GM03348 (cell line): ENCODE measurements at regions not wholly inside any gene's neighbourhood (a gene's known extent, or its start where the extent isn't known, plus 50 kb on each side); places are given as distances from the start of the nearest gene placed in this dataset.

Experiments used
- DNase-seq: peaks from one replicate; pipeline ENCODE4 v3.0.0; 2012; ENCODE audit warnings: low spot score

GRCh38 chr4:123266221-123266620 is 130.4 kb upstream of the SPRY1 start:
- DNase-seq, result no peak

- DNase-seq, result no peak
These were observed 117.8 kb upstream of the SPRY1 start for GRCh38 chr4:123278755-123279154.

DNA sequence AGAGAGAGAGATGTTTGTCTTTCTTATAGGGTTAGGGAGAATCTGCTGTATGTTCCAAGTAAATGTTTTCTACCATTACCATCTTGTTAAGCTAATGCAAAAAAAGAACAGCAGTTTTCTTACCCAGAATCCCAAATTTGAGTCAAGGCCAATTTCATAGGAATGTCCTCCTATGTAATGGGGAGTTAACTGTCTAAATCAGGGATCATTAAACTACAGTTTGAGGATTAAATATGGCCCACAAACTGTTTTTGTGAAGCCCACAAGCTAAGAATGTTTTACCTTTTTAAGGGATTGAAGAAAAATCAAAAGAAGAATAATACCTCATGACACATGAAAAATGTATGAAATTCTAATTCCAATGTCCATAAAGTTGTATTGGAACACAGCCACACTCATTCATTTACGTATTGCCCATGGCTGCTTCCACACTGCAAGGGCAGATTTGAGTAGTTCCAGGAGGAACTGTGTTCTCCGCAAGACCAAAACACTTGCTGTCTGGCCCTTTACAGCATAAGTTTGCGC is 113.2 kb upstream of the SPRY1 start:
- no peak for DNase-seq

DNA sequence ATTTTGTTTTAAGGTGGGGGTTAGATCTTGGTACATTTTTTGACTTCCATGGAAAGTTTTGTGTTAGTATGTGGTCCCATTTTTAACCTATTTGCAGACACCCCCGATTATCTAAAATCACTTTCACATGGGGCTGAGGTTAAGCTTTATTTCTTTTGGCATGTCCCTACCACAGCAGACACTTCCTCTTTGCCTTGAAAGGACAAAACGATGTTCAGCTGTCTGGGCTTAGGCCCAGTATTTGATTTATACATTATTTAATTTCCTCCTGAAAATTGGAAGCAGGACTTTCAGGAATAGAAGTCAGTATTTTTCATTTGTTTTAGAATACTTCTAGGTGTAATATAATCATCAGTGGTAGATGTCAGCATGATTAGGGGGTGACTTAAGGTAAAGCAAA is 112.4 kb upstream of the SPRY1 start:
- peak; percentile 17 for DNase-seq

DNA sequence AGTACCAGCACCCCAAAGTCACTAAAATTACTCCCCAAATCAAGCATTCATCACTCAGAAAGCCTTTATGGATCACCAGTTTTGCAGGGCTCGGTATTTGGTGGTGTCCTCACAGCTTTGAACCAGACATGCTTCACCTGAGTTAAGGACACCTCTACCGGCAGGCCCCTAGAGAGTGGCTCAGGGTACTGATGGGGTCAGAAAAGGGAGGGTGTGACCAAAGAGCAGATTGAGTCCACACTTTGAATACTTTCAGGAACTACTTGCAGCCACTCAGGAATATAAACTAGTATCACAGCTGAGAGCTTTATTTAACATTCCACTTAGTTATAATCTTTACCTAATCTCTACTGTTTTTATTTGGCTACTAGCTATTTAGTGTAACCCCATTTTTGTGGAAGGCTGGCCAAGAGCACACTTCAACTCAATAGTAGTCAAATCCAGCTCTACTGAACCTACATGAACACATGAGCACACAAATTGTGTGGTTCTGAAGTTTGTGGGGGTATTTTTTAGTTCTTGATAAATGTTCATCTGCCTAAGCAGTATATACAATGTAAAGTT is 109.6 kb upstream of the SPRY1 start:
- DNase-seq, result no peak

GRCh38 chr4:123288309-123289025 is 108.1 kb upstream of the SPRY1 start:
- no peak for DNase-seq

DNA sequence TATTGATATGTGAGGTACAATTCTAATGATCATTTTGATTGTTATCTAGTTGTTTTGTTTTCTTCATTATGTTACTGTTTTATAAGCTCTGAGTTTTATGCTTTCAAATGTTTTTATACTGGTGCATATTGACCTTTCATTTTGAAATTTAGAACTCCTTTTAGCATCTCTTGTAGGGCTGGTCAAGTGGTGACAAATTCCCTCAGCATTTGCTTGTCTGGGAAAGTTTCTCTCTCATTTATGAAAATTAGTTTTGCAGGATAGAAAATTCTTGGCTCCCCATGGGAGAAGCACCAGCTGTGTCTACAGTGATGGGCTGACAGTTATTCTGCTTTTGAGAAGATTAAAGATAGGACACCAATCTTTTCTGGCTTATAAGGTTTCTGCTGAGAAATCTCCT is 105.3 kb upstream of the SPRY1 start:
- no peak for DNase-seq

DNA sequence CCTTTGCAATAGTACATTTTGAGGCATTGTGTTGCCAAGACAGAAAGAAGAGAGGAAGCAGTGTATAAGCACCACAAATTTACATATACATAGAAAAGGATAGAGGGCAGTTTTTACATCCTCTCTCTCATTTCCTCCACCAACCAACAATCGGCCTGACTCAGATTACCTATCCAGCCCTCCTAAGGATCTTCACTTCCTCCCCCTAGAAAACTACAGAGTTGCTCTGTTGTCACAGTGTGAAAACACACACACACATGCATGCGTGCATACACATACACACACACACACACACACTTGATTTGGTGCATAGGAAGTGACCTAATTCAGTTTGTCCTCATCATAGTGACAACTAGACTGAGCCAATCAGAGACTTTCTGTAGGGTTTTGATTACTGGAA is 98.8 kb upstream of the SPRY1 start:
- DNase-seq, result no peak

DNA sequence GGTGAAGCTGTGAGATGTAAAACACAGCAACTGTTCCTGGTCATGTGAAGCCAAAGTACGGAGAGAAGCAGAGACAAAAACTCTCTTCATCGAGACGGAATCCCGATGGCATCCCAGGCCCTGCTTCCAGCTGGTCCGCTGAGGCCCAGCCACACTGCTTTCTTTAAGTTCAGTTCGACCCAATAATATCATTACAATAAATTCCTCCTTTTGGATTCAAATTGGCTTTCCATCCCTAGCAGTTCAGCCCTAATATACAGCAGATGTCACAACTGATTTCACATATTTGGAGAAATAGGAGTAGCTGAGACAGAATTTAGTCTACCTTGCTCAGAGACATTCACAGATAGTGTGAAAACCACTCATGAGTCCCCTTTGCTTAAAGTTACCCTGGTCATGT is 98.3 kb upstream of the SPRY1 start:
- no peak for DNase-seq

- DNase-seq, result no peak
These were observed 97.8 kb upstream of the SPRY1 start for GRCh38 chr4:123298801-123299200.

DNA sequence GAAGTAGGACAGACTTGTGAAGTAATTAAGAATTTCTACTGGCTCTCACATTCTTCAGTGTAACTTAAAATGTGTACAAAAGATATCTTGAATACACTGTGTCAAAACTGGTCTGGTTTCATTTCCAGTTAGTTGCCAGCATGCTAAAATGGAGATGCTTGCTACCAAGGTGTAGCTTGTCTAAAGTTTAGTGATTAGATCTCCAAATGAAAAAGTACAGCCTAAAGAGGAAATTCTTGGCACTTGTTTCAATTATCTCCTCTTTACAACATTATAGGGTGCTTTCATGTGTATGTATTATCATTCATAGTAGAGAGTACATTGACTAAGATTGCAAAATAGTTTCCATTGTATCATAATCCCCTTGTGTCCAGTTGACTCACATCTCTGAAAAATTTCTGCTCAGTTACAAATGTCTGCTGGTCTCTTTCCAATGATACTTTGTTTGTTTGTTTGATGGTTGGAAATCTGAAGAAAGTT is 97.3 kb upstream of the SPRY1 start:
- DNase-seq, result peak; percentile 58

GRCh38 chr4:123300222-123301039 is 96.2 kb upstream of the SPRY1 start:
- no peak for DNase-seq

DNA sequence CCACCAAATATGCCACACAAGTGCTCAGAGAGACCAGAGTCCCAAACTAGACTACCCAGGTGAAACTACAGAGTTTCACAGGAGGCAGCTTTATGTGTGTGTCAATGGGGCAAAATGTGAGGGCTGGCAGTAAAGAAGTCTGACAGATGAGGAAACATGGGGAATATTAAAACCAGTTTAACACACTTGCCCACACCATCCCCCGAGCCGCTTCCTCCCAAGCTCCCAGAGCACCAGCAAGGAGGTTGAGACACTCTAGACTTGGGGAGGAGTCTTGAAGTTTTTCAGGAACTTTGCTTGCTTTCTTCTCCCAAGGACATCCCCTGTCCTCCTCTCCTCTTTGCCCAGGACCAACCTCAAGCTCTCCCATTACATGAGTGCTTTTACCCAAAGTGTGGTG is 94.7 kb upstream of the SPRY1 start:
- no peak for DNase-seq

DNA sequence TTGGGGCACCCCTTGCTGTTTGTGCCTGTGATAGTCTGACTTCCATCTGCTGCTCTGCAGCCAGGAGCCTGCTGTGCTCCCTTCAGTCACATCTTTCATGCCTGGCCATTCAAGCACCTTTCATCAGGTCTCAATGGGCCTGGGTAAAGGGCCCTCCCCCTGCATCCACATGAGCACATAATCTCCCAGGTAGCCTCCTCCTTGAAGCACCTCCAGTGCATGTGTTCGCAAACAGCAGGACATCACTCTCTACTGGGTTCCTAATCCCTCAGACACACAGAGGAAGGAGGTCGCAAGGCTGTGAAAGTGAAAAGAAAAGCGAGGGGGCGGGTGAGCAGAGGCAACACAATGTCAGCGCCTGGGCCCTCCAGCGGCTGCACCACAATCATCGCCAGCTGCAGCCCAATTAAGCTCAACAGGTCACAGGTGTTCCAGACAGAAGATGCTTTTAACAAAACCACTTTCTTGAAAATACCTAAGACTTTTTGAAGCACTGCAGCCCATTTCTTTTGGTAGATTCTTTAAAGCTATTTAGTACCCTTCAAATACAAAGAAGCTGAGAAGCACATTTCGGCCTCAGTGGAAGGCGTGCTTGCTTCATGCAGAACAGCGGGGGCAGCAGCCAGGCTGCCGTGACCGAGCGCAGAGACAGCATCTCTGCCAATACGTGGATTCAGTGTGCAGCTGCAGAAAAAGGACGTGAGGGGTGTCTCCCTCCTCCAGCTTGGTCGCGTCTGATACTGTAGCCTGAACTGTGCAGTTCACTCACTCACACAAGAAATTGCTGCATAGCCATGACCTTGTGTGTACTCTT is 92.2 kb upstream of the SPRY1 start:
- no peak for DNase-seq

GRCh38 chr4:123305736-123306135 is 90.9 kb upstream of the SPRY1 start:
- no peak for DNase-seq

DNA sequence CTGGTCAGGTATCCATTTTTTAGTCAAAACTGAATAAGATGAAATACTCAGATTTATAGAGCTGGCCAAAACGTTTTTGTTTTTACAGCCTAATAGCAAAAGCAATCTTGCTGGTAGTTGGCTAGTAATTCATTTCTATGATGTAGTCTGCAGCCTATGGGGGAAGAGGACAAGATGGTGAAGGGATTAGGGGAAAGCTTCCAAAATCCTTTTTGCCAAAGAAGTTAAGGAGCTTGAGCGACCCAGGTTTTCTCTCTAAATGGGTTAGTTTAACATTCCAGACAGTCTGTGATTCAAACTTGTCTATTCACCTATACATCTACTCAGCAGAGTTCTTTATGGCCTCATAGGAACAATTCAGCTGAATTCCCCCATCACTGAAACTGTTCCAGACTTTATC is 89.8 kb upstream of the SPRY1 start:
- DNase-seq, result no peak

DNA sequence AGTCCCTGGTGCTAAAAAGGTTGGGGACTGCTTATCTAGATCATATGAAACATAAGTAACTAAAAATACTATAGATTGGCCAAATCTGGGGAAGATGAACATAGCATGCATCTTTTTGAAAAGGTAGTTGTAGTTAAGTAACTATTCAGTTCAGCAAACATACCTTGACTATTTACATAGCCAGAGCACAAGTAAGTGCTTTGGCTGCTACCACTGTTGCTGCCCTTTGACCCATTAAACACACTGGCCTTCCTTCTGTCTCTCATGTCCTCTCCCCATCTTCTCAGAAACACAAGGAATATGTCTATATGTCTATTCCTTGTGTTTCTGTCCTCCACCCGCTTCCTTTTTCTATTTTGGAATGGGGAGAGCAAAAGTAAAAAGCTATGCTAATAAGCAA is 87.9 kb upstream of the SPRY1 start:
- DNase-seq, result no peak

DNA sequence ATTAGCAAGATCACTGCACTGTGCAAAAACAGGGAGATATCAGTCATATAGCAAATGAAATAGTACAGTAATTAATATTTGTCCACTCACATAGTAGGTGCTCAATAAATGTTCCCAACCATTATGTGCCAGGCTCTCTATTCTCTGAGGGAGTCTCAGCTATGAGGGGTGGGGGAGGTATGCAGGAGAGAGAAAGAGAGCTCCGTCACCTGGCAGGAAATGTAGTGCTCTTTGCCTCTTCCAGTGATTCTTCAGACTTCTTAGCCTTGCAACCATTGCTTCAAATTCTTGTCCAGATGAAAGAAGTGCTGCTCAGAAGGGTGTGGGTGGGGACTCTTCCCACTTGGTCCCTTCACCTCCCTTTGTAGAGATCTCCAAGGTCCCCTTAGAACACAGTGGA is 84.5 kb upstream of the SPRY1 start:
- no peak for DNase-seq

- DNase-seq, result no peak
These were observed 83.5 kb upstream of the SPRY1 start for GRCh38 chr4:123312951-123313592.

GRCh38 chr4:123315617-123316016 is 81.0 kb upstream of the SPRY1 start:
- DNase-seq, result no peak

GRCh38 chr4:123317211-123317610 is 79.4 kb upstream of the SPRY1 start:
- DNase-seq, result no peak

DNA sequence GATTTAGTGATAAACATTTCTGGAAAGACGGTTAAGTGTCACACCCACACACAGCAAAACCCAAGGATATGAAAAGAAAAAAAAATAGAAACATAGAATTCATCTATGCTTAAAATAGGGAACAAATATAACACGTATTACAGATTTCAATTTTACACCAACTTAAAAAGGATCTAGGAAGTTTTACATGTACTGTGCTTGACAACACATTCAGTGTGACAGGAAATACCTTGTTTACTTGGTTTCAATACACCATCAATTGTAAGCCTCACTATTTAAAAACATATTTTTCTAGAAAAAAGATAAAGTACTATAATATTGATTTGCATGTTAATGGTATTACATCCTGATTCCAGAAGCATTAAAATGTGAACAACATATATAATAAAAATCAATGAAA is 77.0 kb upstream of the SPRY1 start:
- DNase-seq, result no peak
